Nephron (organoid): ENCODE measurements at regions not wholly inside any gene's neighbourhood (a gene's known extent, or its start where the extent isn't known, plus 50 kb on each side); places are given as distances from the start of the nearest gene placed in this dataset.

Experiments used
- H3K27ac Mint-ChIP-seq, 3 experiments: 2 replicates each; pipeline ENCODE4 v1.8.0; 2020; ENCODE audit warnings: mixed read lengths in 3 of 3, mild to moderate bottlenecking in 2 of 3, moderate library complexity in 1 of 3
- H3K27me3 Mint-ChIP-seq: 2 replicates; pipeline ENCODE4 v1.8.0; 2021; ENCODE audit warnings: low read depth, mild to moderate bottlenecking, moderate library complexity, mixed read lengths
- H3K36me3 Mint-ChIP-seq: 2 replicates; pipeline ENCODE4 v1.8.0; 2020; ENCODE audit warnings: low read depth, mixed read lengths
- H3K4me1 Mint-ChIP-seq: 2 replicates; pipeline ENCODE4 v1.8.0; 2020; ENCODE audit warnings: mixed read lengths
- H3K4me3 Mint-ChIP-seq, 3 experiments: 2 replicates each; pipeline ENCODE4 v1.8.0; 2020; ENCODE audit warnings: mild to moderate bottlenecking in 3 of 3, mixed read lengths in 3 of 3, moderate library complexity in 2 of 3
- H3K9me3 Mint-ChIP-seq: 2 replicates; pipeline ENCODE4 v1.8.0; 2020; ENCODE audit warnings: mixed read lengths
- CTCF ChIP-seq, 3 experiments: fragments of 200-600 bp; sonication (generic); IDR thresholded peaks; one replicate each; pipeline ENCODE4 v1.5.0; 2021; ENCODE audit warnings: antibody characterized with exemption in 3 of 3; ENCODE audit not compliant: unreplicated experiment in 3 of 3

GRCh38 chr2:236972491-236973342, 113.0 kb upstream of the COPS8 start:
- H3K9me3 Mint-ChIP-seq, result no peaks in the 10 kb centered on the region
- no peaks in the 10 kb centered on the region for H3K36me3 Mint-ChIP-seq
- TF ChIP-seq CTCF (IDR thresholded peaks at IDR 0.05; ENCODE audit: unreplicated experiment in 3 of 3), result no peak
- H3K4me3 Mint-ChIP-seq, result peak overlapping the region; percentile 8 to 31 (median 25)
- H3K27me3 Mint-ChIP-seq, result peaks cover 14% of the 10 kb centered on the region
- peaks cover 85% of the 10 kb centered on the region for H3K4me1 Mint-ChIP-seq
- peak overlapping the region; percentile 68 to 86 (median 79) for H3K27ac Mint-ChIP-seq

- H3K27me3 Mint-ChIP-seq, result peaks cover 14% of the 10 kb centered on the region
- TF ChIP-seq CTCF (IDR thresholded peaks at IDR 0.05; ENCODE audit: unreplicated experiment in 3 of 3), result no peak
Measured at GRCh38 chr2:236973343-236973980, 112.2 kb upstream of the COPS8 start.

GRCh38 chr2:236974148-236974547, 111.5 kb upstream of the COPS8 start:
- Mint-ChIP-seq H3K9me3 (no peaks in the 10 kb centered on the region), H3K27ac (peak overlapping the region; percentile 68 to 86 (median 79)), H3K27me3 (peaks cover 14% of the 10 kb centered on the region), H3K4me1 (peaks cover 82% of the 10 kb centered on the region), H3K4me3 (peak overlapping the region in 1 of 3 experiments; percentile 9), H3K36me3 (no peaks in the 10 kb centered on the region)
- no peak for TF ChIP-seq CTCF (IDR thresholded peaks at IDR 0.05; ENCODE audit: unreplicated experiment in 3 of 3)

More at GRCh38 chr2:236973343-236973980, 112.2 kb upstream of the COPS8 start:
- Mint-ChIP-seq H3K4me1 (peaks cover 89% of the 10 kb centered on the region), H3K27ac (peak overlapping the region; percentile 68 to 86 (median 79)), H3K4me3 (peak overlapping the region in 1 of 3 experiments; percentile 31), H3K9me3 (no peaks in the 10 kb centered on the region), H3K36me3 (no peaks in the 10 kb centered on the region)

GRCh38 chr2:236974752-236975151, 110.9 kb upstream of the COPS8 start:
- Mint-ChIP-seq H3K27me3 (peaks cover 14% of the 10 kb centered on the region), H3K9me3 (no peaks in the 10 kb centered on the region), H3K27ac (peak overlapping the region in 2 of 3 experiments; percentile 65 to 77), H3K36me3 (no peaks in the 10 kb centered on the region), H3K4me3 (no peak overlapping the region), H3K4me1 (peaks cover 76% of the 10 kb centered on the region)
- no peak for TF ChIP-seq CTCF (IDR thresholded peaks at IDR 0.05; ENCODE audit: unreplicated experiment in 3 of 3)

GRCh38 chr2:236975766-236976165, 109.9 kb upstream of the COPS8 start:
- H3K4me3 Mint-ChIP-seq, result no peak overlapping the region
- H3K4me1 Mint-ChIP-seq, result peaks cover 67% of the 10 kb centered on the region
- H3K27ac Mint-ChIP-seq, result peak overlapping the region in 2 of 3 experiments; percentile 44 to 75
- H3K36me3 Mint-ChIP-seq, result no peaks in the 10 kb centered on the region
- peaks cover 14% of the 10 kb centered on the region for H3K27me3 Mint-ChIP-seq
- H3K9me3 Mint-ChIP-seq, result no peaks in the 10 kb centered on the region
- no peak for TF ChIP-seq CTCF (IDR thresholded peaks at IDR 0.05; ENCODE audit: unreplicated experiment in 3 of 3)
